H1 (cell line): ENCODE measurements at regions not wholly inside any gene's neighbourhood (a gene's known extent, or its start where the extent isn't known, plus 50 kb on each side); places are given as distances from the start of the nearest gene placed in this dataset.

ENCODE experiments used
- CTCF ChIA-PET: fragments of 300-600 bp; sonication (Branson Sonifier 250); formaldehyde crosslinking; loops from one replicate; lab custom pipeline; 2021; ENCODE audit not compliant: partially characterized antibody; lab: Charles Lee
- POLR2A ChIA-PET: fragments of 300-600 bp; sonication (Branson Sonifier 250); formaldehyde crosslinking; loops from one replicate; lab custom pipeline; 2021; ENCODE audit warnings: inconsistent platforms; ENCODE audit not compliant: partially characterized antibody; lab: Charles Lee
- DNase-seq, 2 experiments: peaks; one replicate each; pipeline versions ENCODE4 v3.0.0 to v3.0.0-alpha.2; 2010 to 2022; ENCODE audit warnings: low spot score in 2 of 2, low read depth in 1 of 2, mixed read lengths in 1 of 2
- FAIRE-seq: peaks from 2 replicates; lab custom pipeline; 2011; peaks lifted over from hg19 to GRCh38; lab: Jason Lieb, UNC
- H2AFZ ChIP-seq: 2 replicates; pipeline ENCODE4 v1.8.1; 2012; ENCODE audit warnings: low read length, inconsistent platforms
- H2AK5ac ChIP-seq: 2 replicates; pipeline ENCODE4 v1.6.1; 2013; ENCODE audit warnings: low read depth, low read length
- H2BK120ac ChIP-seq: replicated peaks from 2 replicates; pipeline ENCODE3; 2013; ENCODE audit warnings: low read depth, low read length, inconsistent platforms
- H2BK12ac ChIP-seq: 2 replicates; pipeline ENCODE4 v1.6.1; 2013; ENCODE audit warnings: low read depth, low read length
- H2BK15ac ChIP-seq: 2 replicates; pipeline ENCODE4 v1.6.1; 2013; ENCODE audit warnings: low read length
- H2BK20ac ChIP-seq: 2 replicates; pipeline ENCODE4 v1.6.1; 2013; ENCODE audit warnings: low read length
- H2BK5ac ChIP-seq: 2 replicates; pipeline ENCODE4 v1.6.1; 2013; ENCODE audit warnings: low read depth, low read length
- H3K14ac ChIP-seq: 2 replicates; pipeline ENCODE4 v1.6.1; 2013; ENCODE audit warnings: inconsistent platforms; ENCODE audit not compliant: insufficient read length
- H3K18ac ChIP-seq: 2 replicates; pipeline ENCODE4 v1.6.1; 2013; ENCODE audit warnings: low read length; ENCODE audit errors: extremely low read depth
- H3K23ac ChIP-seq: 2 replicates; pipeline ENCODE4 v1.6.1; 2013; ENCODE audit warnings: inconsistent platforms; ENCODE audit not compliant: insufficient read length
- H3K23me2 ChIP-seq: 2 replicates; pipeline ENCODE4 v1.6.1; 2013; ENCODE audit warnings: low read depth, low read length
- H3K27ac ChIP-seq: 2 replicates; pipeline ENCODE4 v1.6.1; 2011; ENCODE audit warnings: low read depth, low read length, inconsistent platforms
- H3K27me3 ChIP-seq, 4 experiments: replicated peaks in 1 of 4; 1 replicate in 1 of 4; 2 replicates in 3 of 4; pipeline versions ENCODE4 v1.6.1 to v1.8.1; 2011 to 2013; ENCODE audit warnings: low read length in 3 of 4, mild to moderate bottlenecking in 3 of 4, inconsistent platforms in 2 of 4, mixed read lengths in 2 of 4, moderate library complexity in 1 of 4; ENCODE audit not compliant: control insufficient read depth in 3 of 4, insufficient read depth in 3 of 4; ENCODE audit errors: extremely low read depth in 1 of 4
- H3K36me3 ChIP-seq, 4 experiments: 2 replicates each; pipeline versions ENCODE4 v1.6.1 to v1.8.1; 2011 to 2013; ENCODE audit warnings: mild to moderate bottlenecking in 4 of 4, low read length in 3 of 4, moderate library complexity in 2 of 4, control low read depth in 1 of 4, inconsistent platforms in 1 of 4; ENCODE audit not compliant: insufficient read depth in 4 of 4, control insufficient read depth in 2 of 4
- H3K4ac ChIP-seq: replicated peaks from 2 replicates; pipeline ENCODE3; 2013; ENCODE audit warnings: low read length, low read depth, mixed read lengths, inconsistent platforms; ENCODE audit not compliant: insufficient read length
- H3K4me1 ChIP-seq, 4 experiments: replicated peaks in 1 of 4; 1 replicate in 1 of 4; 2 replicates in 3 of 4; pipeline versions ENCODE4 v1.6.1 to v1.8.1; 2011 to 2013; ENCODE audit warnings: low read length in 3 of 4, inconsistent platforms in 2 of 4, mixed read lengths in 1 of 4; ENCODE audit not compliant: insufficient read depth in 4 of 4, control insufficient read depth in 3 of 4
- H3K4me2 ChIP-seq, 2 experiments: 2 replicates each; pipeline versions ENCODE4 v1.6.1 to v1.8.1; 2011 to 2013; ENCODE audit warnings: low read depth in 2 of 2, low read length in 2 of 2, control low read depth in 1 of 2, inconsistent platforms in 1 of 2, mild to moderate bottlenecking in 1 of 2; ENCODE audit not compliant: insufficient read depth in 1 of 2
- H3K4me3 ChIP-seq, 4 experiments: fragments of 200-600, 300-600 bp in 1 of 4; sonication (generic), shearing (Covaris generic), sonication (Bioruptor Twin) in 1 of 4; 2 replicates each; pipeline versions ENCODE4 v1.5.1 to v1.8.1; 2011 to 2016; ENCODE audit warnings: low read length in 4 of 4, low read depth in 3 of 4, control low read depth in 2 of 4, inconsistent platforms in 2 of 4, mild to moderate bottlenecking in 2 of 4, mixed read lengths in 1 of 4, moderate library complexity in 1 of 4; ENCODE audit not compliant: insufficient read depth in 2 of 4; ENCODE audit errors: extremely low read depth in 1 of 4
- H3K56ac ChIP-seq: replicated peaks from 2 replicates; pipeline ENCODE3; 2013; ENCODE audit warnings: low read depth, mild to moderate bottlenecking, mixed read lengths, low read length, inconsistent platforms; ENCODE audit not compliant: insufficient read length
- H3K79me1 ChIP-seq: 2 replicates; pipeline ENCODE4 v1.6.1; 2013; ENCODE audit warnings: low read depth, low read length, control low read depth
- H3K79me2 ChIP-seq, 2 experiments: 2 replicates each; pipeline versions ENCODE4 v1.6.1 to v1.8.1; 2012 to 2013; ENCODE audit warnings: low read length in 2 of 2, mild to moderate bottlenecking in 2 of 2, inconsistent platforms in 1 of 2; ENCODE audit not compliant: insufficient read depth in 2 of 2, control insufficient read depth in 1 of 2
- H3K9ac ChIP-seq, 4 experiments: replicated peaks in 1 of 4; 1 replicate in 1 of 4; 2 replicates in 3 of 4; pipeline versions ENCODE4 v1.6.1 to v1.8.1; 2011 to 2013; ENCODE audit warnings: low read depth in 3 of 4, low read length in 3 of 4, control low read depth in 2 of 4, mild to moderate bottlenecking in 2 of 4, moderate library complexity in 2 of 4, inconsistent platforms in 1 of 4; ENCODE audit errors: extremely low read depth in 1 of 4
- H3K9me3 ChIP-seq, 2 experiments: 2 replicates each; pipeline versions ENCODE4 v1.6.1 to v1.8.1; 2012 to 2013; ENCODE audit warnings: mild to moderate bottlenecking in 2 of 2, moderate library complexity in 2 of 2, control low read depth in 1 of 2, inconsistent platforms in 1 of 2, low read depth in 1 of 2, low read length in 1 of 2, mixed read lengths in 1 of 2; ENCODE audit not compliant: insufficient read depth in 2 of 2
- H4K20me1 ChIP-seq, 2 experiments: replicated peaks in 1 of 2; 2 replicates each; pipeline versions ENCODE3 to v1.8.1; 2011 to 2013; ENCODE audit warnings: inconsistent platforms in 2 of 2, low read length in 2 of 2, mild to moderate bottlenecking in 1 of 2; ENCODE audit not compliant: insufficient read depth in 2 of 2, control insufficient read depth in 1 of 2
- H4K5ac ChIP-seq: 2 replicates; pipeline ENCODE4 v1.6.1; 2013; ENCODE audit warnings: low read length, low read depth, mixed read lengths, inconsistent platforms; ENCODE audit not compliant: insufficient read length
- H4K8ac ChIP-seq: 2 replicates; pipeline ENCODE4 v1.8.0; 2013; ENCODE audit warnings: mild to moderate bottlenecking, moderate library complexity, low read length, inconsistent platforms; ENCODE audit not compliant: insufficient read depth; ENCODE audit errors: extremely low read depth
- H4K91ac ChIP-seq: replicated peaks from 2 replicates; pipeline ENCODE3; 2013; ENCODE audit warnings: low read length, mixed read lengths, inconsistent platforms; ENCODE audit not compliant: insufficient read length
- CTCF ChIP-seq, 3 experiments: IDR thresholded peaks; 1 replicate in 2 of 3; 2 replicates in 1 of 3; pipeline versions ENCODE4 v1.5.1 to v1.6.1; 2011; ENCODE audit warnings: low read length in 3 of 3, mild to moderate bottlenecking in 3 of 3, inconsistent platforms in 2 of 3, low read depth in 1 of 3, moderate library complexity in 1 of 3; ENCODE audit not compliant: insufficient read depth in 1 of 3; ENCODE audit errors: control extremely low read depth in 1 of 3
- POU5F1 ChIP-seq: IDR thresholded peaks from 2 replicates; pipeline ENCODE4 v1.6.1; 2011; ENCODE audit warnings: low read depth, mild to moderate bottlenecking, low read length, moderate library complexity
- RAD21 ChIP-seq, 2 experiments: IDR thresholded peaks in 1 of 2; conservative IDR thresholded peaks in 1 of 2; 2 replicates each; pipeline ENCODE4 v1.6.1; 2011; ENCODE audit warnings: low read depth in 2 of 2, low read length in 2 of 2, improper control_type of control experiment in 1 of 2, inconsistent platforms in 1 of 2, mild to moderate bottlenecking in 1 of 2, moderate library complexity in 1 of 2
- SIN3A ChIP-seq, 2 experiments: IDR thresholded peaks in 1 of 2; conservative IDR thresholded peaks in 1 of 2; 2 replicates each; pipeline ENCODE4 v1.6.1; 2011 to 2012; ENCODE audit warnings: low read length in 2 of 2, improper control_type of control experiment in 1 of 2, low read depth in 1 of 2, mild to moderate bottlenecking in 1 of 2
- WGBS, 2 experiments: shearing (Covaris generic) in 1 of 2; methylation state at CpG; one replicate each; pipeline versions ENCODE4 v1.1.6 to v1.1.7; 2013 to 2015; ENCODE audit warnings: low lambda C conversion rate in 2 of 2, mixed read lengths in 2 of 2, inconsistent platforms in 1 of 2, low coverage in 1 of 2, missing lambda C conversion rate in 1 of 2; ENCODE audit not compliant: insufficient replicate concordance in 2 of 2, insufficient coverage in 1 of 2, insufficient read length in 1 of 2; ENCODE audit errors: extremely low coverage in 1 of 2, missing lambda C conversion rate in 1 of 2; 5-methylcytosine and 5-hydroxymethylcytosine counted together

- Histone ChIP-seq H3K27ac (no peak overlapping the region), H3K18ac (no peak overlapping the region), H3K4me2 (no peak overlapping the region), H3K79me2 (no peaks in the 10 kb centered on the region), H3K23ac (no peak overlapping the region), H4K8ac (no peak overlapping the region), H3K27me3 (no peaks in the 10 kb centered on the region), H3K36me3 (no peaks in the 10 kb centered on the region), H2BK20ac (no peak overlapping the region), H3K4ac (no peak overlapping the region), H4K5ac (no peak overlapping the region), H3K79me1 (no peaks in the 10 kb centered on the region), H2BK5ac (no peak overlapping the region), H4K91ac (no peak overlapping the region), H3K4me3 (no peak overlapping the region), H3K9ac (no peak overlapping the region), H3K4me1 (no peaks in the 10 kb centered on the region), H2AK5ac (no peak overlapping the region), H2BK12ac (no peak overlapping the region), H2BK120ac (no peak overlapping the region), H4K20me1 (no peaks in the 10 kb centered on the region), H2AFZ (no peak overlapping the region), H3K9me3 (no peaks in the 10 kb centered on the region), H3K14ac (no peak overlapping the region), H3K23me2 (no peaks in the 10 kb centered on the region), H2BK15ac (no peak overlapping the region), H3K56ac (no peak overlapping the region)
- DNase-seq: no peak
- no peak for TF ChIP-seq SIN3A (conservative IDR thresholded peaks at IDR 0.05 in 1 of 2, IDR thresholded peaks at IDR 0.05 in 1 of 2; ENCODE audit: low read depth in 1 of 2, low read length in 2 of 2)
- peak in 1 of 3 experiments; percentile 22; a peak in 1 of 4 replicates for TF ChIP-seq CTCF (IDR thresholded peaks at IDR 0.05; ENCODE audit: control extremely low read depth in 1 of 3, insufficient read depth in 1 of 3, low read depth in 1 of 3, low read length in 3 of 3)
- TF ChIP-seq POU5F1: no peak
- TF ChIP-seq RAD21 (IDR thresholded peaks at IDR 0.05 in 1 of 2, conservative IDR thresholded peaks at IDR 0.05 in 1 of 2; ENCODE audit: low read depth in 2 of 2, low read length in 2 of 2): peak in 1 of 2 experiments; percentile 34; a peak in 3 of 4 replicates
- FAIRE-seq: no peak
- WGBS, 2 experiments: 82% methylated on average over 4 of the region's 4 CpGs; no CpG with 5 or more reads in 1 of the 2 experiments
- ChIA-PET CTCF (interaction anchor here (0.6 to 4.0 kb wide), 13 partner anchors 14 to 636 kb away, joined by 3 to 26 read pairs (median 3); no protein-coding TSS in a partner anchor), POLR2A (no interaction called here)
Measured at GRCh38 chr6:130700397-130700796, 126.8 kb upstream of the SMLR1 start.
